ENCODE measurements at regions not wholly inside any gene's neighbourhood (a gene's known extent, or its start where the extent isn't known, plus 50 kb on each side); places are given as distances from the start of the nearest gene placed in this dataset.
"Not testable (repeated sequence)": the region's sequence is repeated elsewhere in the genome, so short reads cannot be mapped to it uniquely, and the experiment has no call there.

- ATAC-seq = peak; percentile 67
- Histone ChIP-seq H2AFZ (no peak overlapping the region), H3K27me3 (ENCODE audit: insufficient read depth) (no peaks in the 10 kb centered on the region), H3K4me2 (no peak overlapping the region), H3F3A (replicated peaks; ENCODE audit: low read depth) (no peaks in the 10 kb centered on the region), H3K79me2 (replicated peaks; ENCODE audit: insufficient read depth) (no peaks in the 10 kb centered on the region), H3K4me3 (no peak overlapping the region), H3K4me1 (ENCODE audit: insufficient read depth) (no peaks in the 10 kb centered on the region; the same call in 1 of the 2 replicates), H3K9me2 (ENCODE audit: insufficient read depth) (no peaks in the 10 kb centered on the region), H4K20me1 (replicated peaks; ENCODE audit: insufficient read depth) (no peaks in the 10 kb centered on the region), H3K36me3 (ENCODE audit: insufficient read depth) (no peaks in the 10 kb centered on the region), H3K27ac (ENCODE audit: low read depth) (no peak overlapping the region)
- Mint-ChIP-seq H3K27ac (no peak overlapping the region), H3K9me3 (no peaks in the 10 kb centered on the region; the same call in 2 of the 3 replicates), H3K36me3 (ENCODE audit: low read depth) (no peaks in the 10 kb centered on the region), H3K4me3 (no peak overlapping the region), H3K4me1 (peaks cover 7% of the 10 kb centered on the region; the same call in 2 of the 3 replicates), H3K27me3 (ENCODE audit: insufficient read depth, low read depth, poor library complexity) (no peaks in the 10 kb centered on the region)
- TF ChIP-seq JUNB (IDR thresholded peaks at IDR 0.05; ENCODE audit: unreplicated experiment) (no peak), CTCF (conservative IDR thresholded peaks at IDR 0.05; ENCODE audit: low read depth in 2 of 2) (peak; percentile 73 to 74), EZH2 (IDR thresholded peaks at IDR 0.05; ENCODE audit: low read depth, unreplicated experiment) (no peak), STAT1 (IDR thresholded peaks at IDR 0.05; ENCODE audit: unreplicated experiment) (no peak)
- peak; percentile 79 for DNase-seq (ENCODE audit: low spot score)
Measured at GRCh38 chr3:193040836-193041672, 123.4 kb upstream of the MB21D2 start.

- Histone ChIP-seq H4K20me1 (replicated peaks; ENCODE audit: insufficient read depth) (no peaks in the 10 kb centered on the region), H3K9me2 (ENCODE audit: insufficient read depth) (no peaks in the 10 kb centered on the region), H2AFZ (peak overlapping the region; percentile 8; the same call in 1 of the 2 replicates), H3K27me3 (ENCODE audit: insufficient read depth) (no peaks in the 10 kb centered on the region), H3F3A (replicated peaks; ENCODE audit: low read depth) (no peaks in the 10 kb centered on the region), H3K4me3 (no peak overlapping the region), H3K36me3 (ENCODE audit: insufficient read depth) (no peaks in the 10 kb centered on the region; the same call in 1 of the 2 replicates), H3K4me2 (no peak overlapping the region), H3K4me1 (ENCODE audit: insufficient read depth) (peaks cover 4% of the 10 kb centered on the region; the same call in 1 of the 2 replicates), H3K27ac (ENCODE audit: low read depth) (no peak overlapping the region), H3K79me2 (replicated peaks; ENCODE audit: insufficient read depth) (no peaks in the 10 kb centered on the region)
- TF ChIP-seq JUNB (IDR thresholded peaks at IDR 0.05; ENCODE audit: unreplicated experiment) (no peak), ZNF331 (CRISPR knock-in tag; IDR thresholded peaks at IDR 0.05; ENCODE audit: low read depth) (no peak), CTCF (conservative IDR thresholded peaks at IDR 0.05; ENCODE audit: low read depth in 2 of 2) (no peak)
- DNase-seq (ENCODE audit: low spot score) (no peak), ATAC-seq (no peak)
- Mint-ChIP-seq H3K4me3 (no peak overlapping the region), H3K36me3 (ENCODE audit: low read depth) (no peaks in the 10 kb centered on the region), H3K9me3 (no peaks in the 10 kb centered on the region), H3K27ac (no peak overlapping the region), H3K4me1 (peaks cover 3% of the 10 kb centered on the region; the same call in 2 of the 3 replicates), H3K27me3 (ENCODE audit: insufficient read depth, low read depth, poor library complexity) (no peaks in the 10 kb centered on the region)
Measured at GRCh38 chr3:193046371-193046770, 128.7 kb upstream of the MB21D2 start.

GRCh38 chr3:193047461-193047860 is 129.8 kb upstream of the MB21D2 start:
- not testable (repeated sequence) for H3K4me3 Mint-ChIP-seq; H3K4me3 ChIP-seq; H3K36me3 Mint-ChIP-seq (ENCODE audit: low read depth); H3F3A ChIP-seq (replicated peaks; ENCODE audit: low read depth); H3K27ac ChIP-seq (ENCODE audit: low read depth); H3K27me3 Mint-ChIP-seq (ENCODE audit: insufficient read depth, low read depth, poor library complexity); H3K4me2 ChIP-seq; H3K79me2 ChIP-seq (replicated peaks; ENCODE audit: insufficient read depth); H3K9me2 ChIP-seq (ENCODE audit: insufficient read depth); H2AFZ ChIP-seq; DNase-seq (ENCODE audit: low spot score); H3K4me1 ChIP-seq (ENCODE audit: insufficient read depth); H4K20me1 ChIP-seq (replicated peaks; ENCODE audit: insufficient read depth); H3K36me3 ChIP-seq (ENCODE audit: insufficient read depth); H3K4me1 Mint-ChIP-seq; H3K9me3 Mint-ChIP-seq; H3K27me3 ChIP-seq (ENCODE audit: insufficient read depth); H3K27ac Mint-ChIP-seq; ATAC-seq
